Liver (tissue), 3 donors: ENCODE measurements at regions not wholly inside any gene's neighbourhood (a gene's known extent, or its start where the extent isn't known, plus 50 kb on each side); places are given as distances from the start of the nearest gene placed in this dataset.

Experiments used
- ATF3 ChIP-seq: IDR thresholded peaks from 2 replicates; pipeline ENCODE4 v1.6.1; 2016; ENCODE audit warnings: antibody characterized with exemption
- CTCF ChIP-seq: fragments of 150-350 bp; IDR thresholded peaks from 2 replicates; pipeline ENCODE4 v1.5.1; 2017; ENCODE audit warnings: improper control_type of control experiment, low read depth, low read length; ENCODE audit not compliant: missing input control
- EGR1 ChIP-seq, 2 donors: IDR thresholded peaks; 2 replicates each; pipeline ENCODE4 v1.6.1; 2016 to 2018; ENCODE audit warnings: antibody characterized with exemption in 2 of 2, low read depth in 2 of 2
- GABPA ChIP-seq, 2 donors: IDR thresholded peaks in 1 of 2; conservative IDR thresholded peaks in 1 of 2; 2 replicates each; pipeline ENCODE4 v1.6.1; 2016; ENCODE audit warnings: antibody characterized with exemption in 2 of 2, mild to moderate bottlenecking in 1 of 2, moderate library complexity in 1 of 2
- JUND ChIP-seq, 2 donors: IDR thresholded peaks; 2 replicates each; pipeline ENCODE4 v1.6.1; 2016; ENCODE audit warnings: antibody characterized with exemption in 2 of 2
- MAX ChIP-seq: IDR thresholded peaks from 2 replicates; pipeline ENCODE4 v1.6.1; 2016; ENCODE audit warnings: antibody characterized with exemption
- RAD21 ChIP-seq, 2 donors: IDR thresholded peaks; 2 replicates each; pipeline ENCODE4 v1.6.1; 2016; ENCODE audit warnings: antibody characterized with exemption in 2 of 2, mild to moderate bottlenecking in 2 of 2
- REST ChIP-seq: IDR thresholded peaks from 2 replicates; pipeline ENCODE4 v1.6.1; 2016; ENCODE audit warnings: antibody characterized with exemption, mild to moderate bottlenecking
- SP1 ChIP-seq: IDR thresholded peaks from 2 replicates; pipeline ENCODE4 v1.6.1; 2018; ENCODE audit warnings: antibody characterized with exemption, mild to moderate bottlenecking
- TAF1 ChIP-seq: conservative IDR thresholded peaks from 2 replicates; pipeline ENCODE4 v1.6.1; 2016; ENCODE audit warnings: antibody characterized with exemption, mild to moderate bottlenecking
- donor health status: healthy.
- donor health status: healthy.

GRCh38 chr3:127488740-127489139 lies 101.8 kb downstream of the TPRA1 start:
- TF ChIP-seq CTCF (no peak), EGR1 (IDR thresholded peaks at IDR 0.05; ENCODE audit: low read depth in 2 of 2) (no peak), SP1 (no peak), ATF3 (no peak), TAF1 (no peak), REST (no peak), RAD21 (IDR thresholded peaks at IDR 0.05) (no peak), JUND (IDR thresholded peaks at IDR 0.05) (no peak), MAX (no peak), GABPA (IDR thresholded peaks at IDR 0.05 in 1 of 2, conservative IDR thresholded peaks at IDR 0.05 in 1 of 2) (no peak)
